ENCODE measurements at regions not wholly inside any gene's neighbourhood (a gene's known extent, or its start where the extent isn't known, plus 50 kb on each side); places are given as distances from the start of the nearest gene placed in this dataset.

- no peak for DNase-seq (ENCODE audit: insufficient read length, low spot score, missing footprints)
- Histone ChIP-seq H3K4me2 (ENCODE audit: insufficient read depth, low read length) (no peak overlapping the region), H3K4me1 (ENCODE audit: insufficient read depth, low read length) (peaks cover 16% of the 10 kb centered on the region), H3K4me3 (ENCODE audit: insufficient read depth, low read length) (no peak overlapping the region), H3K27me3 (ENCODE audit: insufficient read depth, low read length) (no peaks in the 10 kb centered on the region), H3K27ac (ENCODE audit: low read depth, low read length) (no peak overlapping the region), H2AFZ (ENCODE audit: low read length) (no peak overlapping the region), H4K20me1 (ENCODE audit: insufficient read depth, low read length) (no peaks in the 10 kb centered on the region), H3K79me2 (ENCODE audit: insufficient read depth, low read length) (no peaks in the 10 kb centered on the region), H3K36me3 (ENCODE audit: insufficient read depth, low read length) (no peaks in the 10 kb centered on the region), H3K9me3 (ENCODE audit: low read depth, low read length) (no peaks in the 10 kb centered on the region)
- TF ChIP-seq CTCF (IDR thresholded peaks at IDR 0.05; ENCODE audit: extremely low read depth, low read depth, low read length), result no peak
These were observed 53.2 kb upstream of the CEP162 start for GRCh38 chr6:84280639-84281038.

GRCh38 chr6:84280030-84280429, 52.6 kb upstream of the CEP162 start:
- Histone ChIP-seq H3K4me2 (ENCODE audit: insufficient read depth, low read length) (no peak overlapping the region), H3K79me2 (ENCODE audit: insufficient read depth, low read length) (no peaks in the 10 kb centered on the region), H4K20me1 (ENCODE audit: insufficient read depth, low read length) (no peaks in the 10 kb centered on the region), H3K9me3 (ENCODE audit: low read depth, low read length) (no peaks in the 10 kb centered on the region), H3K4me1 (ENCODE audit: insufficient read depth, low read length) (peaks cover 16% of the 10 kb centered on the region), H3K27me3 (ENCODE audit: insufficient read depth, low read length) (no peaks in the 10 kb centered on the region), H3K27ac (ENCODE audit: low read depth, low read length) (no peak overlapping the region), H3K36me3 (ENCODE audit: insufficient read depth, low read length) (no peaks in the 10 kb centered on the region), H3K4me3 (ENCODE audit: insufficient read depth, low read length) (no peak overlapping the region), H2AFZ (ENCODE audit: low read length) (peak overlapping the region; percentile 39)
- no peak for TF ChIP-seq CTCF (IDR thresholded peaks at IDR 0.05; ENCODE audit: extremely low read depth, low read depth, low read length)
- peak; percentile 31 for DNase-seq (ENCODE audit: insufficient read length, low spot score, missing footprints)

DNA sequence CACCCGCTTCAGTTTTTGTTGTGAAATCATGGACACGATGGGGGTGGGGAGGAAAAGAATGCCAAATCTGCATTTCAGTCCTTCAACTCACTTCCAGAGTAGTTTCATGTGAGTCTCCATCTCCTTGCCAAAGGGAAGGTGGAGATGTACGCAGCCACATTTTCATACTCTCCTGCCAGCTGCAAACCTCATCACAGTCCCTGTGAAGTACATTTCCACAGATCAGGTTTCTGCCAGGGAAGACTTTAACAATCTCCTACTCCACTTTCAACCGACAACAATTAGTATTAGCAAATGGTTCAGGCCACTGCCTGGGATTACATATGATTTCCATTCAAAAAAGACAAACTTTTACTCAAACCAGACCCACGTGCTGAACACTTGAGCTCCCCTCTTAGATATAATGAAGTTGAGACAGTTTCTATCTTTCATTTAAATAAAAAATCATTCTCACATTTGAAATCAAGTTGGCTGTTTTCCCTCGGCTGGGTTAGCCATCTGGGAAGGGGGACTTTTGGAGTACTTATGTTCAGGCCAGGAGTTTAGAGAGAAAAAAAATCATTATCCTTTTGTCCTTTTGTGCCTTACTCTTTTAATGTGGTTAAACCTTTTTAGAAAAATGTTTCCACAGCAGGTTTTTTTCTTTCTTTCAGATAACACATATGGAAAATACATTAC, 51.0 kb upstream of the CEP162 start:
- Histone ChIP-seq H3K36me3 (ENCODE audit: insufficient read depth, low read length) (no peaks in the 10 kb centered on the region), H3K27ac (ENCODE audit: low read depth, low read length) (no peak overlapping the region), H2AFZ (ENCODE audit: low read length) (peak overlapping the region; percentile 53), H3K79me2 (ENCODE audit: insufficient read depth, low read length) (no peaks in the 10 kb centered on the region), H3K27me3 (ENCODE audit: insufficient read depth, low read length) (no peaks in the 10 kb centered on the region), H3K9me3 (ENCODE audit: low read depth, low read length) (no peaks in the 10 kb centered on the region), H3K4me2 (ENCODE audit: insufficient read depth, low read length) (no peak overlapping the region), H4K20me1 (ENCODE audit: insufficient read depth, low read length) (no peaks in the 10 kb centered on the region), H3K4me3 (ENCODE audit: insufficient read depth, low read length) (no peak overlapping the region), H3K4me1 (ENCODE audit: insufficient read depth, low read length) (peaks cover 16% of the 10 kb centered on the region)
- TF ChIP-seq CTCF (IDR thresholded peaks at IDR 0.05; ENCODE audit: extremely low read depth, low read depth, low read length), result no peak
- DNase-seq (ENCODE audit: insufficient read length, low spot score, missing footprints), result no peak
